Nephron progenitor cell (in vitro differentiated cells): ENCODE measurements at regions not wholly inside any gene's neighbourhood (a gene's known extent, or its start where the extent isn't known, plus 50 kb on each side); places are given as distances from the start of the nearest gene placed in this dataset.
A peak's percentile ranks its signal among the peaks of the same experiment; 100 is the strongest.
"Not testable (repeated sequence)": the region's sequence is repeated elsewhere in the genome, so short reads cannot be mapped to it uniquely, and the experiment has no call there.

Source experiments
- DNase-seq: peaks from one replicate; pipeline ENCODE4 v3.0.0; 2021
- H3K27ac Mint-ChIP-seq: 2 replicates; pipeline ENCODE4 v1.8.0; 2021; ENCODE audit warnings: mild to moderate bottlenecking, moderate library complexity, mixed read lengths
- H3K27me3 Mint-ChIP-seq: 2 replicates; pipeline ENCODE4 v1.8.0; 2021; ENCODE audit warnings: mild to moderate bottlenecking, low read depth, mixed read lengths; ENCODE audit not compliant: poor library complexity
- H3K36me3 Mint-ChIP-seq: 2 replicates; pipeline ENCODE4 v1.8.0; 2021; ENCODE audit warnings: low read depth, mixed read lengths
- H3K4me1 Mint-ChIP-seq: 2 replicates; pipeline ENCODE4 v1.8.0; 2021; ENCODE audit warnings: mixed read lengths
- H3K4me3 Mint-ChIP-seq: 2 replicates; pipeline ENCODE4 v1.8.0; 2021; ENCODE audit warnings: mild to moderate bottlenecking, moderate library complexity, mixed read lengths
- H3K9me3 Mint-ChIP-seq: 2 replicates; pipeline ENCODE4 v1.8.0; 2021; ENCODE audit warnings: mild to moderate bottlenecking, moderate library complexity, mixed read lengths
- CTCF ChIP-seq: fragments of 200-600 bp; sonication (generic); IDR thresholded peaks from 2 replicates; pipeline ENCODE4 v1.5.0; 2021; ENCODE audit warnings: antibody characterized with exemption

- no peak overlapping the region for H3K4me3 Mint-ChIP-seq
- peaks cover 20% of the 10 kb centered on the region for H3K27me3 Mint-ChIP-seq
Observed at GRCh38 chr1:232732344-232732910, 72.8 kb upstream of the MAP10 start.

GRCh38 chr1:232737917-232738316, 67.3 kb upstream of the MAP10 start:
- Mint-ChIP-seq H3K4me3 (no peak overlapping the region), H3K27me3 (peaks cover 10% of the 10 kb centered on the region), H3K27ac (no peak overlapping the region), H3K36me3 (no peaks in the 10 kb centered on the region), H3K4me1 (no peaks in the 10 kb centered on the region), H3K9me3 (peaks cover 10% of the 10 kb centered on the region)
- no peak for TF ChIP-seq CTCF
- no peak for DNase-seq

More at GRCh38 chr1:232732344-232732910, 72.8 kb upstream of the MAP10 start:
- no peak for DNase-seq
- Mint-ChIP-seq H3K9me3 (no peaks in the 10 kb centered on the region), H3K27ac (no peak overlapping the region), H3K36me3 (no peaks in the 10 kb centered on the region), H3K4me1 (peaks cover 6% of the 10 kb centered on the region)
- no peak for TF ChIP-seq CTCF

- Mint-ChIP-seq H3K27me3 (peaks cover 8% of the 10 kb centered on the region), H3K4me3 (no peak overlapping the region), H3K9me3 (peaks cover 39% of the 10 kb centered on the region), H3K4me1 (peaks cover 5% of the 10 kb centered on the region), H3K36me3 (peaks cover 5% of the 10 kb centered on the region), H3K27ac (no peak overlapping the region)
- no peak for DNase-seq
- TF ChIP-seq CTCF = no peak
Observed at GRCh38 chr1:232743999-232744398, 61.2 kb upstream of the MAP10 start.

GRCh38 chr1:232744847-232745246, 60.4 kb upstream of the MAP10 start:
- TF ChIP-seq CTCF = no peak
- no peak overlapping the region for H3K4me3 Mint-ChIP-seq
- H3K27me3 Mint-ChIP-seq = peaks cover 8% of the 10 kb centered on the region
- no peak overlapping the region for H3K27ac Mint-ChIP-seq
- DNase-seq = no peak
- H3K9me3 Mint-ChIP-seq = peaks cover 42% of the 10 kb centered on the region
- H3K36me3 Mint-ChIP-seq = peaks cover 8% of the 10 kb centered on the region
- H3K4me1 Mint-ChIP-seq = peaks cover 8% of the 10 kb centered on the region

- not testable (repeated sequence) for H3K36me3 Mint-ChIP-seq, H3K27me3 Mint-ChIP-seq, H3K4me1 Mint-ChIP-seq, DNase-seq, H3K27ac Mint-ChIP-seq, H3K4me3 Mint-ChIP-seq
- peaks cover 39% of the 10 kb centered on the region for H3K9me3 Mint-ChIP-seq
Observed at GRCh38 chr1:232745698-232746097, 59.5 kb upstream of the MAP10 start.

GRCh38 chr1:232748910-232749368, 56.3 kb upstream of the MAP10 start:
- no peak for TF ChIP-seq CTCF
- peaks cover 4% of the 10 kb centered on the region for H3K27me3 Mint-ChIP-seq
- DNase-seq = no peak
- peaks cover 34% of the 10 kb centered on the region for H3K9me3 Mint-ChIP-seq
- peaks cover 8% of the 10 kb centered on the region for H3K36me3 Mint-ChIP-seq
- peaks cover 16% of the 10 kb centered on the region for H3K4me1 Mint-ChIP-seq
- peak overlapping the region; percentile 7 for H3K4me3 Mint-ChIP-seq
- H3K27ac Mint-ChIP-seq = no peak overlapping the region
